Right renal cortex interstitium (tissue), 3 donors: ENCODE measurements at regions not wholly inside any gene's neighbourhood (a gene's known extent, or its start where the extent isn't known, plus 50 kb on each side); places are given as distances from the start of the nearest gene placed in this dataset.

Experiments used
- DNase-seq, 3 donors: peaks; one replicate each; pipeline ENCODE4 v3.0.0-alpha.2; 2013; ENCODE audit warnings: low read depth in 3 of 3, low spot score in 2 of 3

DNA sequence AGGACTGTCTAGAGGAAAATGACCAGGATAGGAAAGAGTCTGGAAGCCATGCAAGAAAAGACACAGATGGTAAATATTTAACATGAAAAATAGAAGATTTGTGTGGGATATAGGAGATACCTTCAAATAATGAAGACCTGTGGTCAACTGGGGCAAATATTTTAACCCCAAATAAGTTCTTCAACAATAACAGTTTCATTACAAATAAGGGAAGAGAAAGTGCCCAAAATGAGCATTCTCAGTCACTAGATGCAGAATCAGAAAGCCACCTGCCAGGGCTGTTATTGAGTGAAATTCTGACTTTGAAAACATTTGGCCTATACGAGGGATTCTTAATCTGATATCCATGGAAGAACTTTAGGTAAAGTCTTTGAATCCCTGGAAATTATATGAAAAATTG is 231.2 kb upstream of the PLEKHG7 start:
- no peak for DNase-seq

DNA sequence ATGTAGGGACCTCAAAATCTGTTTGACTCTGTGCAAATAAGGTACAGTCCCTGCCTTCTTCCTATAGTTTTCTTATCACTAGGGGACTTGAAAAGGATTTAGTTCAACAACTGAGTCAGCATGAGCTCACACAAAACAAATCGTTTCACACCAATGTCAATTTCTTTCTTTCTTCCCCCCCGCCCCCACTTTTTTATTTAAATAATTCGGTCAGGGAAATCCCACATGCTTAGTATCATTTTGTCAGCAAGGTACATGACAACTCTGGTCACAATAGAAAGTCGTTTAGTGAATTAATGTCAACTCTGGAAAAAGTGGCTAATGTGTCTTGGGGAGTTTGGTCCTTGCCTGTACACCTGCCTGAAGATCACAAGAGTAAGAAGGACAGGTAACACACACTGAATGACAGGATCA is 232.2 kb upstream of the PLEKHG7 start:
- DNase-seq: no peak

DNA sequence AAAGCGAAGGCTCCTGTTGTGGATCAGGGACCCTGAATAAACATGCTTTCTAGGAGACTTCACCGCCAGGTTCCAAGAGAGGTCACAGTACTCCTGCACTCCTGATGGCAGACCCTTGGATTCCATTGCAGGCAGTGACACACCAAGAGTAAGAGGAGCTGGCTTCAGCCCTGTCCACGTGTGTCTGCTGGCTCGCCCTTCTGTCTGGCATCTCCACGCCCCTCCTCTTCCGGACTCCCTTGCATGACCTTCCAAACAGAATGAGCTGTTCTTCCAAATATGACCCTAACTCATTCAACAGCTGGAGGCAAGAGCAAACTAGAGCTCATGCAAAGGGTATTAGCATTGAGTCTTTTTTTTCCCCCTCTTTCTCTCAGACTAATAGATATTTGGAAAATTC is 233.0 kb upstream of the PLEKHG7 start:
- DNase-seq: no peak

DNA sequence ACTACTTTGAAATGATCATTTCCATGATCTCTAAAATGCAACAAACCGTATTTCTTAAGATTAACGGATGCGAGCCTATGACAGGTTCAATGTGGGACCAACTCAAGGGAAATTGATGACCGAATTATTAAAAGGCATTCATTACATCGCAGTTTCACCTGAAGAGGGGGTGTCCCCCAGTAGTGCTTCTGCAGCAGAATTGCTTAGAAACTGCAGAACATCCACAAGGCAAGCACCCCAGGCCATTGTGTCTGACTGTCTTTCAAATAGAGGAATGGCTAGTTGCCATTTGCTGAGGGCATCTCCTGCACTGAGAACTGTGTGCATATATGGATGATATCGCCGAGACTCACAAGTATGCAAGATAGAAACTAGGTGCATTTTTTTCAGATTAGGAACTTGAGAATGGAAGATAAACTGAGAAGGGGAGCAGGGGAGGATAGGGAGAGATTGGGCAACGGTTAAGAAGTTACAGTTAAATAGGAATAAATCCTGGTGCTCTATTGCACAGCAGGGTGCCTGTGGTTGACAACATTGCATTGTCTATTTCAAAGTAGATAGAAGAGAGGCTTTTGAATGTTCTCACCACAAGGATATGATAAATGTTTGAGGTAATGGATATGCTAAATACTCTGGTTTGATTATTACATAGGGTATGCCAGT is 234.3 kb upstream of the PLEKHG7 start:
- DNase-seq: no peak

DNA sequence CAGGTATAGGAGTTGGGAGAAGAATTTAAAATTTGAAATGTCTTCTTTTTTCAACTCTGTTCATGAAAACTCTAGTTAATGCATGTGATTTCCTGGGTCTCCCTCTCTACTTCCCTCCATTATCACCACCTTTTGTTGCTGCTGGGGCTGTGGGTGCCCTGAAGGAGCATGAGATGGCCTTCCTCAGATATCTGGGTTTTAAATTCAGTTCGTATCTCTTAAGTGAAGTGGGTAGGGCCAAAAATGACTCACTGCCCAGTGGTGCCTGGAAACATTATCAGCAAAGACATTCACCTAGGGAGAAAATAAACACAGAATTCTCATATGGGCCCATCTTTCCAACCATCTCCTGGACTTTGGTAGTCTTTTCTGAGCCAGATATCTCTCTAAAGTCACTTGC is 234.9 kb upstream of the PLEKHG7 start:
- DNase-seq: no peak

DNA sequence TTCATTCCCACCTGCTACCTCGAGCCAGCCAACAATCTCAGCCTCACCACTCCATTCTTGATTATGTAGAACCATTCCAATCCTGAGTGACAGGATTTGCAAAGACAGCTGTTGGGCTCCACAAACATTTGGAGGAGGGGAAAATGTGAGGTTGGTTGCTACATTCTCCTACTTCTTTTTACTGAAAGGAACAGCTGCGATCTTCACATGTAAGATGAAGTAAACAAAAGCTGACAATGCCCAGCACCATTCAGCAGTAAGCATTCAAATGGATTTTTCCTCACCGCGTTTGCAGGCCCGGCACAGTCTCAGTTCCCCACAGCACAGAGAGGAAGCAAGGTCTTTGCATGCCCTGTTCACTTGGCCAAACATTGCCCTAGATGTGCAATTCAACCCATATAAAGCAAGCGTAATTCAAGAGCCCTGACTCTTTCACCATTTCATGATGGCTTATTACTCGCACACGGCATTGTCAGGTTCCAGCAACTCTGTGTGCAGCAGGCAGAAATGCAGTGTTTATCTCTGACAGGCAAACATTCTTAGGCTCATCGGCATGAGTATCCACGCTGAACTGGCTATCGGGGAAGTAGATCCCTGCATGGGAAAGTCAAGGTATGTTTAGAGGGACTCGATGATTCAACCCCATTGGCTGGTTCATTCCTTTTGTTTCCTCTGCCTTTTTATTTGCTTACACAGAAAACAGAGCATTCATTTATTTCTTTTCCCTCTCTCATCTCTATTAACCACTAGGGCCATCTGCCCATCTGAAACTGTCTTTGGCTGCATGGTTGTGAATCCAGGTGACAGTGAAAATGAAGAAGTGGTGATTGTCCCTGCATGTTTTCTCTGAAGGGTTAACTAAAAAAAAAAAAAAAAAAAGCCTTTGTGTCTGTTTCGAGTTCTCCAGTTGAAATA is 236.1 kb upstream of the PLEKHG7 start:
- DNase-seq: no peak

DNA sequence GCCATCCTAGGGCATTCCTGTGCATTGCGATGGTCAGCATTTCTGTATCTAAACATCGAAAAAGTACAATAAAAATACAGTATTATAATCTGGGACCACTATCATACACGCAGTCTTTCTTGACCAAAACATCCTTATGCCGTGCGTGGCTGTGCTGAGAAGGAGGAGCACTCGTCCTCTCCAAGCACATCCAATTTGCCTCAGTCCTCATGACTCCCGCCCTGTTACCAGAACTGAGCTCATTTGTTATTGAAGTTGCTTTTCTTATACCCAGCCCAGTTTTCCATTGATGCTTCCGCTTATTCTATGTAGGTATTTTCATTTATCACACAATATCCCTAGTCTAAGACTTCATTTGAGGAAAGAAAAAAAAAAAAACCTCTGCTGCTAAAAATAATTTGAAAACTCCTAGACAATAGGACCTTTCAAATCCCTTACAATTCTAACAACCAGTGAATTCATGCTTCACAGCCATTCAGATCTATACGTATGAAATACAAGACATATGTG is 236.9 kb upstream of the PLEKHG7 start:
- no peak for DNase-seq

DNA sequence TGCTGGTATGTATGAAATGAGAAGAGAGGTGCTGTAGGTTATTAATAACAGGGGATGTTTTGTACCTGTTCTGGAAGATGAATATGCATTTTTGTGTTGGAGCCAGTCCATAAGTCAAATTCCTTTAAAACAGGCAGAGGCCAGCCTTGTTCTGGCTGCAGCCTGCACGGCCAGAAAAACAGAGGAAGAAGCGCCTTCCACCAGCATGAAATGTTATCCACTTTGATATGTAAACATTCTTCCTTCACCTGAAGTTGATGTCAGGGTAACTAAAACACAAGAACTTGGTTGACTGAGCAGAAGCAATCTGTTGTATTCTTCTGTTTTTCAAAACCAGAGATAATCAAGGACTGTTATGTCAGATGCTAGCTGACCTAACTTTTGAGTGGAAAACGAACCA is 237.9 kb upstream of the PLEKHG7 start:
- DNase-seq: peak in 1 of 3 donors; percentile 15

DNA sequence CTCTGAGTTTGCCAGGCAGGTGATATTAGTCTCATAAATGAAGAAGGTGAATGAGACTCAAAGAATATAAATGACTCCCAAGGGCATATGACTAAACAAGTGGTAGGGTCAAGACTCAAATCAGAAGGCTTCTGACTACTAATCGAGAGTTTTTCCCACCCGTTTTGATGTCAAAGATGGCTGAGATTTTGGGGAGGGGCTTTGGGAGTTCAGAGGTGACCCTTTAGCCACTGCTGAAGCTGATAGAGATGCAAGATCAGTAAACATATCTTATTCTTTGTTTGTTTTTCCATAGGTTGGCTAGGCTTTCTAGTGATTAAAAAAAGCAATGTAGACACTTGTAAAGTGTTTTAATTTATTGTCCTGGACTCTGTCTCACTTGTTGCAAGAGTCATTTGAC is 239.6 kb upstream of the PLEKHG7 start:
- DNase-seq: no peak

DNA sequence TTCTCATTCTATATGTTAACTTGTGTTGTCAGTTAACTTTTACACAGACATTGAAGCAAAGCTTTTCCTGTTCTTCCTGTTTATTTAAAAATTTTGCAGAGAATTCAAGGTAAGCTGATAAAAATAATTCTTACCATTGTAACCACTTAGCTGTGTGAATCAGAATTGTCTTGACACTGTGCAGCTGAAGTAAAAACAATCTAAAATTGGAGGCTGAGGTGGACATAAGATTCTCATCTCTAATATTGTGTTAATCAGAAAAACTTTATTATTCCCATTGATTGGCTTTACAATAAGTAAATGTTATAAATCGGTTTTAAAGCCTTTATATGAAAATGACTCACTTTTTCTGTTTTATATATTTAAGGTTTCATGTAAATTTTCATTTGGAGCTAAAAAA is 240.3 kb upstream of the PLEKHG7 start:
- no peak for DNase-seq

DNA sequence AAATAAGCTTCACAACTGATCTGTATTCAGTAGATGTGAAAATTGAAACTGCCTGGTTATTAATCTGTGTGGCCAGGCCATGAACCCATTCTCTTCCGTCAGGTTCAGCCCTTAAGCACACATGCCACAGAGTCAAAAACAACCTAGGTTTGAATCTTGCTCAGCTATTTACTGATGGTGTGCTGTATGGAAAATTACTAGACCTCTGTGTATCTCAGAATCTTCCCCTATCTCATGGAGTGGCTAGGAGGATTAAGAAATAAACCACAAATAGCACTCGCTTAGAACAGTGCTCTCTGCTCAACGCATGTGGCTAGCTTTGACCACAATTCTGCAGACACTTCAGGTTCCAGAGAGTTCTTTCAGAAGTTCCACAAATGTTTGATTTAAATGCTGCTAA is 240.7 kb upstream of the PLEKHG7 start:
- no peak for DNase-seq

DNA sequence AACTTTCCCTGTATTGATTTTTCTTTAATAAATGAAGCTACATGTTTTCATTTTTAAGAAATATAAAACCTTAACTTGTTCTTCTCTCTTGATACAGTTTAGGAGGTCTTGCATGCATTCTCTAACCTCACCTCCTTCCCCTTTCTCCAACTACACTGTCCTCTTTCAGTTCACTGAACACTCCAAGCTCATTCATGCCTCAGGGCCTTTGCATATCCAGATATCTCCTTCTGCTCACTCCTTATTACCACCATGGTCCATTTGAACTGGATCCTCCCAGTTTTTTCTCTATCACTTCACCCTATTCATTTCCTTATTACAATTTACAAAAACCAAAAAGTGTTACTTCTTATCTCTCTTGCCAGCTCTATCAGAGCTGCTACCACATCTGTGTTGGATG is 242.9 kb upstream of the PLEKHG7 start:
- DNase-seq: no peak

DNA sequence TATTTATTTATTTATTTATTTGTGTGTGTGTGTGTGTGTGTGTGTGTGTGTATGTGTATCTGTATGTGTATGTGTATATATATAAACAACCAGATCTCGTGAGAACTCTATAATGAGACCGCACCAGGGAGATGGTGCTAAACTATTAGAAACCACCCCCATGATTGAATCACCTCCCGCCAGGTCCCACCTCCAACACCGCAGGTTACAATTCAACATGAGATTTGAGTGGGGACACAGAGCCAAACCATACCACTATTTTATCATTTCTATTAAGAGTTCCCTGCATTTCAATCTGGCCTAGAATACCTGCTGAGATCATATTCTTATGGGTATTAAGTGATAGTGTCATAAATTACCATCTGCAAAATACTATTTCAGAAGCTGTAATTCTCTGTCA is 243.8 kb upstream of the PLEKHG7 start:
- no peak for DNase-seq

DNA sequence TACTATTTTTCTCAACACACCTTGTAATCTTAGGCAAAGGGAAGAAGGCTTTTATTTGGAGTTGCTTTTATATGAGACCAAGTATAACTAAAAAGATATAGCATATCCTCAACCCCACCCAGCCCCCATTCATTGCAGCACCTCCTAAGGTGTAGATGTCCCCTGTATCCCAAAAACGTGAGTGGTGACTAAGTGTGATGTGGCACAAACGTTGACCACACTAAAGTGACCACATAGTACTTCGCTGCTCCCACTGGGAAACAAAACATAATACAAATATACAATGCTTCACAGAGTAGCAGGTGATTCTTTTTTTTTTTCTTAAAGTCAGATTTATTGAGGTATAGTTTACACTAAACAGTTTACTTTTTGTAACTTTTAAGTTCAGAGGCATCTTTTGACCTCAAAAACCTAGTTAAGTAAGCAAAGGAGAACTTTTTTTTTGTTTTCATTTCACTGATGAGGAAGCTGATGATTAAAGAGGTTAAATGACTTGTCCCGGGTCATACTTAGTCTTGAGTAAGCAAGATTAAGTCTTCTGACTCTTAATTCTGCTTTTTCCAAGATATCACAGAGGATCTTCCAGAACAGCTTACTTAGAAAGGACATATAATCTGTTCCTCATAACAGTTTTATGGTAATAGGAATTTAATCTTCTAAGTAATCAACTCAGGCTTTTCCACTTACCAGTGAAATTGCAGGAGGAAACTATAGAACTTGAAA is 245.2 kb upstream of the PLEKHG7 start:
- no peak for DNase-seq

DNA sequence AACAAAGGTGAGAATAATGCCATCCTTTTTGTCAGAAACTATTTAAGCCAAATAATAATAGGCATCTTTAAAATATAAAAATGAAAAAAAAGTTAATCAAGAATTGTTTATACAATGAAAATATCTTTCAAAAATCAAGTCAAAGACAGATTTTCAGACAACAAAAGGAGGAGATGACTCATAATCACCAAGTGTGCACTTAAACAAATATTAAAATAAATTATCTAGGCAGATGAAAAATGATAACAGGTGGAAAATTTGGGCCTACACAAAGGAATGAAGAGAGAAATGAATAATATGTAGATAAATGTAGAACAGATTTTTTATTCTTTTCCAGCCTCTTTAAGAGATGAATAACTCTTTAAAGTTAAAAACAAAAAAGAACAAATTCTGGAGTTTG is 250.0 kb upstream of the PLEKHG7 start:
- no peak for DNase-seq

DNA sequence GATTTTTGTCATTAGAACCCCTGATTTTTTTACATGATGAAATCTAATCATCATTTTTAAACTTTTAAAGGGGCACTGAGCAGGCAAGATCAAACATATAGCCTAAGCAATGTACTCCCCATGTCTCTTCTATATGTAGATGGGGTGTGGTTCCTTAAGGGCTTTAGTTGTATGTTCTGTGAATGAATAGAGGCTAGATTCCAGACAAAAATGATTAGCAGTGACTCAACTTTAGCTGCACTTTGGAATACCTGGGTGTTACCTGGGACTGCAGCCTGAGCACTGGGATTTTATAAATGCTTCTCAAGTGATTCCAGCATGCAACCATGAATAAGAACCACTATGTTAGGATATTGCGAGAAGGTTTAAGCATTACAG is 256.7 kb upstream of the PLEKHG7 start:
- no peak for DNase-seq

DNA sequence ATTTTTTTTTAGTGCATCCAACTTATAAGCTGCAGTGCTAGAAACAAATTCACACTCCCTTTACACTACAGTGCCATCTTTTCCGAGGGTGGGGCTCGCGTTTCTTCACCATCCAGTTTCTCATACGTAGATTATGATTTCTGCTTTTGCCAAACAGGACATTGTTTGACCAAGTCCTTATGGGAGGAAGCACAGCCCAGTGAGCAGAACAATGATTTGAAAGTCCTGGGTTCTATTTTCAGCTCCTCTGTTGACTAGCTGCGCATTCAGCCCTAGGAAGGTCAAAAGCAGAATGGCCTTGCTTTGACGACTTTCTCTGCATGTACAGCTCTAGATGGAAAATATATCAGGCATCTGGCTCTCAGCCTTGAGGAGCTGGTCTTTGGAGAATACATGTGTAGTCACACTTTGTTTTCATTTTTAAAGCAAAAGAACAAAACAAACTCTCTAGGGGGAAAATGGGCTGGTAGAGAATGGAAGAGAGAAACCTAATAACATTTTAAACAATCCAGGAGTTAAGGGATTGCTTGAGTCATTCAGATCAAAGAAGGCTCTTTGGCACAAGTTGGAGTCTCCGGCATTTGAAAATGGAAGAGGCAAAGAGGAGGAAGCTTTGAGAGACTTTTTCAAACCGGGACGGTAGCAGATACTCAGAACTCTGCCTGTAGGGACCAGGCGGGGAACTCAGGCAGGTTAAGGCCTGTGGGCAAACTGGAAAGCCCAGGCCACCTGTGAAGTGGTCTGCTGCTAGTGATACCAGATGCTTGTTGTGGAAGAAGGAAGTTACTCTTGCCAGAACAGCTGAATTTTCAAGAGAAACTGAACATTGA is 257.3 kb upstream of the PLEKHG7 start:
- no peak for DNase-seq

DNA sequence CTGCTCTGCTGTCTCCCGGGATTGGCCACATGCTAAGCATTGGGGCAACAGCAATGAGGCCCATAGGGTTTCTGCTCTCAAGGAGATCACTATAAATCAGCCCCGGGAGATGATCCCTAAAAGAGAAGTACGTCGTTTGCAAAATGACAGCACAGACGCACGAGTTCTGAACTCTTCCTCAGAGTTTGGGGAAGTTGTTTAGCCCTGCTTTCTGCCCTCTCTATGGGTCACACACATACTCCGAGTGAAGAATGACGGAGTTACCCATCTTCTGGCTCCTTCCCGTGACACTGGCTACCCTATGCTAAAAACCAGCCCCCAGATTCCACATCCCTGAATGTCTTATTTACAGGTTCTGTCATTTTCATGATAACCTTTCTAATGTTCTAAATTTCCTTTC is 258.0 kb upstream of the PLEKHG7 start:
- no peak for DNase-seq

DNA sequence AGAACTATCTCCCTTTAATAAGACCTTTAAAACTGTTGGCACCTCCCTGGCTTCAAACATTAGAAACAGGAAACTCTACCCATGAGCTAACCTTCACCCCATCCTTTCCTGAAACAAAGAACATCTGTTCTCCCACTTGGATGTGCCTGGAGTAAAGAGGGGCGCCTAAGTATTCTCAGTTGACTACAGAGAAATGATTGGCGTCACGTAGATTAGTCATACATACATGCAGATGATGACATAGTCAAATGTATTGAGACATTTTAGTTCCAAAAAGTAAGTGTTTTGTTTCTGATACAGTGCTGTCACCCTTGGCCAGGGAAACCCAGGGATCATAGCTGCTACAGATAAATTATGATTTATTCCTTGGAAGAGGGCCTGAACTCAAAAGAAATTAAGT is 260.0 kb upstream of the PLEKHG7 start:
- DNase-seq: no peak

DNA sequence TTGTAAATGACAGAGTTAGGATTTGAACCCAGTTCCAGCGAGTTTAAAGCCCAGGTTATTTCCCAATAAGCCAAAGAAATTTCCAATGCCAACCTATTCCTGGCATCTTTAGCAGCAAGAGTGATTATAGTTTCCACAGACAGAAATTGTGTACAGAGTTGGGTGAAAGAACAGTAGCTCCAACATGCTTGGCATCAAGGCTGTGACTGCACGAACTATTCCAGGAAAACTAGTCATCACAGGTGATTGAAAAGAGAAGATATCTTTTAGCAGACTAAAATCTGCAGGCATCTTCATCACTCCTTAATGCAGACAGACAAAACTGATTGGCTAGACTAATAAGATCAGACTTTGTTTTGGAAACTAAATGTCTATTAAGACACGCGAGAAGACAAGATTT is 262.7 kb upstream of the PLEKHG7 start:
- DNase-seq: no peak

DNA sequence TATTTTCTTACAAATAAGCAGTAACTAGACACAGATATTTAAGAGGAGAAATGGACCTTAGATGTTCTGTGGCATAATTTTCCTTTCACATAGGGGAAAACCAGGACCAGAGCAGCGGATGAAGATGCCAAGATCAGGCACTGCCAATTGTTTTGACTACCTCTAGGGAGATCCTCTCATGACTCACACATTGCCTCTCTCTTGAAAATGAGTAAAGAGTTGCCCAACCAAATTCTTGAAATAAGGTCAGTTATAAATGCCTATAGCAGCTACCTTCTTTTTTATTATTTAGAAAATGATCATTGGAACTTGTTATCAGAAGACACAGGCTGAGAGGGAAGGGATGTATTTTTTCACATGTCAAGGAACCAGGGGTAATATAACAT is 263.4 kb upstream of the PLEKHG7 start:
- DNase-seq: no peak
